CD4-positive, CD25-positive, alpha-beta regulatory T cell (primary cell): ENCODE measurements at regions not wholly inside any gene's neighbourhood (a gene's known extent, or its start where the extent isn't known, plus 50 kb on each side); places are given as distances from the start of the nearest gene placed in this dataset.

Experiments
- ATAC-seq, 2 donors: fragments of 150-1000 bp; cut with Tn5 transposase; one replicate each; pipeline ENCODE4 v1.10.0; 2021; ENCODE audit warnings: low read depth in 2 of 2, moderate number of reproducible peaks in 2 of 2, moderate library complexity in 1 of 2
- DNase-seq, 3 donors: peaks; one replicate each; pipeline versions ENCODE4 v3.0.0 to v3.0.0-alpha.2; 2012 to 2022; ENCODE audit warnings: mixed read lengths in 1 of 3
- H3K27ac ChIP-seq: one replicate; pipeline ENCODE4 v1.7.0; 2013; ENCODE audit warnings: mild to moderate bottlenecking, low read length; ENCODE audit not compliant: insufficient read depth, poor library complexity, severe bottlenecking
- H3K27me3 ChIP-seq: one replicate; pipeline ENCODE4 v1.7.0; 2013; ENCODE audit warnings: low read length; ENCODE audit not compliant: control insufficient read depth, insufficient read depth
- H3K36me3 ChIP-seq: one replicate; pipeline ENCODE4 v1.7.0; 2013; ENCODE audit warnings: mild to moderate bottlenecking, low read length, moderate library complexity; ENCODE audit not compliant: control insufficient read depth, insufficient read depth
- H3K4me1 ChIP-seq: 2 replicates; pipeline ENCODE4 v1.7.0; 2013; ENCODE audit warnings: mild to moderate bottlenecking, low read length; ENCODE audit not compliant: insufficient read depth, control insufficient read depth, poor library complexity, severe bottlenecking
- H3K4me3 ChIP-seq: one replicate; pipeline ENCODE4 v1.7.0; 2013; ENCODE audit warnings: low read depth, mild to moderate bottlenecking, low read length, moderate library complexity
- H3K9me3 ChIP-seq, 2 experiments: 1 replicate in 1 of 2; 2 replicates in 1 of 2; pipeline ENCODE4 v1.7.0; 2013; ENCODE audit warnings: low read length in 2 of 2, mild to moderate bottlenecking in 1 of 2, moderate library complexity in 1 of 2; ENCODE audit not compliant: control insufficient read depth in 2 of 2
- H3K27ac Mint-ChIP-seq, 3 donors: one replicate each; pipeline ENCODE4 v1.8.0; 2020 to 2022; ENCODE audit warnings: mild to moderate bottlenecking in 3 of 3, mixed read lengths in 3 of 3, moderate library complexity in 2 of 3
- H3K27me3 Mint-ChIP-seq: one replicate; pipeline ENCODE4 v1.8.0; 2022; ENCODE audit warnings: mild to moderate bottlenecking, mixed read lengths
- H3K36me3 Mint-ChIP-seq: one replicate; pipeline ENCODE4 v1.8.0; 2020; ENCODE audit warnings: mixed read lengths
- H3K4me1 Mint-ChIP-seq, 4 donors: one replicate each; pipeline ENCODE4 v1.8.0; 2020 to 2022; ENCODE audit warnings: mixed read lengths in 4 of 4, mild to moderate bottlenecking in 1 of 4
- H3K4me3 Mint-ChIP-seq, 4 donors: one replicate each; pipeline ENCODE4 v1.8.0; 2020 to 2022; ENCODE audit warnings: mild to moderate bottlenecking in 4 of 4, mixed read lengths in 4 of 4, moderate library complexity in 3 of 4
- H3K9me3 Mint-ChIP-seq, 7 donors: one replicate each; pipeline ENCODE4 v1.8.0; 2020 to 2022; ENCODE audit warnings: mixed read lengths in 7 of 7, mild to moderate bottlenecking in 3 of 7, moderate library complexity in 2 of 7

DNA sequence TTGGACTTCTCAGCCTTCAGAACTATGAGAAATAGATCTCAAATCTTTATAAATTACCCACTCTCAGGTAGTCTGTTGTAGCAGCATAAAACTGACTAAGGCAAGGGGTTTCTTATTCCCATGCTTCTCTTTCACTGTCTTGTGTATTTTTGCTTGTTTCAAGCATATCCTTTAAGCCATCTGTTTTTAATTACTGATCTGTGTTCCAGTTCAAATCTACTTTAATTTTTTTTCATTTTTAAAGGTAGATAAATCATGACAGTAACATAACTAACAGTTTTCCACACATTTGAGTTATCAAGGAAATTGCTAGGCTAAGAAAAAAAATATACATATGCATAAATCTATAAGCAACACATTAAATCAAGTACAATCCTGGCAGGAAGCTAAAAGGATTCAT is 317.9 kb upstream of the TNP1 start:
- Mint-ChIP-seq H3K4me1 (no peaks in the 10 kb centered on the region), H3K27ac (no peak overlapping the region), H3K9me3 (peaks cover 0 to 8% (median 0%) of the 10 kb centered on the region in 7 donors), H3K4me3 (no peak overlapping the region), H3K27me3 (no peaks in the 10 kb centered on the region), H3K36me3 (no peaks in the 10 kb centered on the region)
- H3K4me3 ChIP-seq, result no peak overlapping the region
- H3K4me1 ChIP-seq, result no peaks in the 10 kb centered on the region
- no peaks in the 10 kb centered on the region for H3K36me3 ChIP-seq
- H3K27ac ChIP-seq, result no peak overlapping the region
- DNase-seq (no peak), ATAC-seq (no peak)
- H3K9me3 ChIP-seq, result no peaks in the 10 kb centered on the region
- H3K27me3 ChIP-seq, result no peaks in the 10 kb centered on the region

DNA sequence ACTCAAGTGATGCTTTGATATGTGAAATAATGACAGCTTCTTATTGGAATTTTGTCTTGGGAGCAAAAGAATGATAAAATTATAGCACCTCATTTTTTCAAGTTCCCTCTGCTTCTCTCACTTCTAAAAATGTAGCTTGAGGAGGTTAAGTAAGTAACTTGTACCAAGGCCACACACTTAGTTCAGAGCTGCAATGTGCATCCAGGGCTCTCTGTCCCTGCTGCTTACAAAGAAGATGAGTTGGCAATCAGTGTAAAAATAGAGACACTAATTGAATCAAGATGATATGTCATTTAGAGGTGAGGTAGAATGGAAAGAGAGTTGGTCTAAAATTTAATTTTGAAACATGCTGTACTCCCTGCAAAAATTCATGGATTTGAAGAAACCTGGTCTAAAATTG is 312.0 kb upstream of the TNP1 start:
- Mint-ChIP-seq H3K27me3 (no peaks in the 10 kb centered on the region), H3K4me3 (no peak overlapping the region), H3K27ac (no peak overlapping the region), H3K9me3 (peaks cover 0 to 9% (median 0%) of the 10 kb centered on the region in 7 donors), H3K4me1 (no peaks in the 10 kb centered on the region), H3K36me3 (no peaks in the 10 kb centered on the region)
- ATAC-seq, result no peak
- no peaks in the 10 kb centered on the region for H3K4me1 ChIP-seq
- H3K9me3 ChIP-seq, result no peaks in the 10 kb centered on the region
- no peaks in the 10 kb centered on the region for H3K36me3 ChIP-seq
- no peaks in the 10 kb centered on the region for H3K27me3 ChIP-seq
- DNase-seq, result no peak
- no peak overlapping the region for H3K4me3 ChIP-seq
- no peak overlapping the region for H3K27ac ChIP-seq

GRCh38 chr2:217168496-217168895 is 308.6 kb upstream of the TNP1 start:
- no peaks in the 10 kb centered on the region for H3K4me1 ChIP-seq
- Mint-ChIP-seq H3K27me3 (no peaks in the 10 kb centered on the region), H3K4me3 (no peak overlapping the region), H3K4me1 (no peaks in the 10 kb centered on the region), H3K9me3 (peaks cover 0 to 4% (median 0%) of the 10 kb centered on the region in 7 donors), H3K36me3 (no peaks in the 10 kb centered on the region), H3K27ac (no peak overlapping the region)
- DNase-seq (no peak), ATAC-seq (no peak)
- no peaks in the 10 kb centered on the region for H3K36me3 ChIP-seq
- H3K27ac ChIP-seq, result no peak overlapping the region
- no peaks in the 10 kb centered on the region for H3K9me3 ChIP-seq
- H3K27me3 ChIP-seq, result no peaks in the 10 kb centered on the region
- no peak overlapping the region for H3K4me3 ChIP-seq

DNA sequence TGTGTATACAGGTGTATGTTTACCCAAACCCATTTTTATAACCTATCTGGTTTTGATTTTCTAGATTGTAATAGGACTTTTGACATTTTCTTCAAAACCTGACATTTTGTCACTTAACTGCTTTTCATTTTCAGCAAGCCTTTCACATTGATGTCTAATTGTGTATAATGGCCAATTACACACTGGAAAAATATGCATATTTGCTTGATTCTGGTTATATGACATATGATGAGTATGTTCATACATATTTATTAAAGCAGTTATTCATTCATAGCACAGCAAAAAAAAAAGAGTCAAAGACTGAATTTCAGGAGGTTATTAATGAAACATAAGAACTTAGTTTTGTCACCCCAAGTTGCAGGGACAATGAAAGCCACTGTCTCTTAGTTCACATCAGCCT is 307.7 kb upstream of the TNP1 start:
- Mint-ChIP-seq H3K9me3 (peaks cover 0 to 4% (median 0%) of the 10 kb centered on the region in 7 donors), H3K4me1 (peaks cover 0 to 3% (median 0%) of the 10 kb centered on the region in 4 donors)
- ATAC-seq, result no peak

GRCh38 chr2:217166241-217166850 is 306.5 kb upstream of the TNP1 start:
- H3K4me3 Mint-ChIP-seq, result no peak overlapping the region

More for the DNA sequence above, 307.7 kb upstream of the TNP1 start:
- no peaks in the 10 kb centered on the region for H3K9me3 ChIP-seq
- H3K27ac ChIP-seq, result no peak overlapping the region
- H3K4me3 ChIP-seq, result no peak overlapping the region
- no peaks in the 10 kb centered on the region for H3K4me1 ChIP-seq
- H3K4me3 Mint-ChIP-seq, result no peak overlapping the region
- no peak for DNase-seq
- H3K36me3 ChIP-seq, result no peaks in the 10 kb centered on the region
- no peak overlapping the region for H3K27ac Mint-ChIP-seq
- H3K27me3 Mint-ChIP-seq, result peaks cover under 1% of the 10 kb centered on the region
- no peaks in the 10 kb centered on the region for H3K27me3 ChIP-seq
- no peaks in the 10 kb centered on the region for H3K36me3 Mint-ChIP-seq

DNA sequence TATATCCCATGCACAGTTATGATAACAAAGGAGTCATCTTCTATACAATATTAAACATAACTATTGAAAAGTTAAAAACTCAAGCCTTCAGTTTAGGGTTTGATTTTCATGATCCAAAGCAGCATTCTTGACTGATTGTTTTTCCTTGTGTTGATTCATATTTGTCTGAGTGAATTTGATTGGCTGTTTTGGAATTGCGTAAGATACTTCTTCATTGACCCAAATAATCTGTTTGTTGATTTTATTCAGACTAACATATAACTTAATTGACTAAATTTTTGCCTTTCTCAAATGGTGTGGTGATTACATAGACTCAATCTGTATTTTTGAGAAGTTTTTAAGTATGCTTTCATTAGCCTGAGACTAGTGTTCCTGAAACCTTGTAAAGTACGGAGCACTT is 305.7 kb upstream of the TNP1 start:
- no peak for ATAC-seq
- Mint-ChIP-seq H3K9me3 (peaks cover 0 to 1% (median 0%) of the 10 kb centered on the region in 7 donors), H3K27me3 (peaks cover 6% of the 10 kb centered on the region)

More at GRCh38 chr2:217166241-217166850, 306.5 kb upstream of the TNP1 start:
- Histone ChIP-seq H3K27ac (no peak overlapping the region), H3K4me1 (no peaks in the 10 kb centered on the region), H3K27me3 (no peaks in the 10 kb centered on the region), H3K4me3 (no peak overlapping the region), H3K36me3 (no peaks in the 10 kb centered on the region), H3K9me3 (no peaks in the 10 kb centered on the region)
- ATAC-seq, result no peak
- Mint-ChIP-seq H3K36me3 (no peaks in the 10 kb centered on the region), H3K27ac (no peak overlapping the region), H3K9me3 (peaks cover 0 to 4% (median 0%) of the 10 kb centered on the region in 7 donors), H3K27me3 (peaks cover 6% of the 10 kb centered on the region), H3K4me1 (peaks cover 0 to 11% (median 5%) of the 10 kb centered on the region in 4 donors)
- DNase-seq, result peak in 1 of 3 donors; percentile 4

DNA sequence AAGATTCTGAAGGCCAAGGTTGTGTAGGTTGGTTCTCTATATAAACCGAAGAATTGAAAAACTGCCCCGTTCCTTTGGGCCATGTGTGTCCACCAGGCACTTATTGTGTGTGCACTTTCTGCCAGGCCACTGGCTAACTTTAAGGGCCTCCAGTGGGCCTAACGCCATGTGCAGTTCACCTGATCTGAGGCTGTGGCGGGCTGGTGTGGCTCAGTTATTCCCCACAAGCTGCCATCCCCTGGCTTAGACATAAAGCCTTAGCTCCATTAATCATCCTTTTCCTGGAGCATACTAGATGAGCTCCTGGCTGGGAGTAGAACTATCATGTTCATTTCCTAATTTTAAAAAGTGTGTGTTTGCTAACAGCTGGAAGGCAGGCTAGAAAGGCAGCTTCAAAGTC is 304.1 kb upstream of the TNP1 start:
- DNase-seq (no peak), ATAC-seq (no peak)
- H3K9me3 ChIP-seq, result no peaks in the 10 kb centered on the region
- no peak overlapping the region for H3K4me3 ChIP-seq
- no peaks in the 10 kb centered on the region for H3K4me1 ChIP-seq
- H3K36me3 ChIP-seq, result no peaks in the 10 kb centered on the region
- no peaks in the 10 kb centered on the region for H3K36me3 Mint-ChIP-seq
- peaks cover 6% of the 10 kb centered on the region for H3K27me3 Mint-ChIP-seq
- H3K4me1 Mint-ChIP-seq, result peaks cover 0 to 11% (median 7%) of the 10 kb centered on the region in 4 donors
- no peaks in the 10 kb centered on the region for H3K27me3 ChIP-seq
- H3K9me3 Mint-ChIP-seq, result peaks cover 0 to 1% (median 0%) of the 10 kb centered on the region in 7 donors
- H3K27ac ChIP-seq, result no peak overlapping the region
- no peak overlapping the region for H3K27ac Mint-ChIP-seq
- H3K4me3 Mint-ChIP-seq, result no peak overlapping the region

More for the DNA sequence above, 305.7 kb upstream of the TNP1 start:
- no peak overlapping the region for H3K4me3 Mint-ChIP-seq
- peaks cover 0 to 11% (median 7%) of the 10 kb centered on the region in 4 donors for H3K4me1 Mint-ChIP-seq
- Histone ChIP-seq H3K9me3 (no peaks in the 10 kb centered on the region), H3K4me3 (no peak overlapping the region), H3K27me3 (no peaks in the 10 kb centered on the region), H3K36me3 (no peaks in the 10 kb centered on the region), H3K4me1 (no peaks in the 10 kb centered on the region), H3K27ac (no peak overlapping the region)
- H3K36me3 Mint-ChIP-seq, result no peaks in the 10 kb centered on the region
- H3K27ac Mint-ChIP-seq, result no peak overlapping the region
- DNase-seq, result no peak

DNA sequence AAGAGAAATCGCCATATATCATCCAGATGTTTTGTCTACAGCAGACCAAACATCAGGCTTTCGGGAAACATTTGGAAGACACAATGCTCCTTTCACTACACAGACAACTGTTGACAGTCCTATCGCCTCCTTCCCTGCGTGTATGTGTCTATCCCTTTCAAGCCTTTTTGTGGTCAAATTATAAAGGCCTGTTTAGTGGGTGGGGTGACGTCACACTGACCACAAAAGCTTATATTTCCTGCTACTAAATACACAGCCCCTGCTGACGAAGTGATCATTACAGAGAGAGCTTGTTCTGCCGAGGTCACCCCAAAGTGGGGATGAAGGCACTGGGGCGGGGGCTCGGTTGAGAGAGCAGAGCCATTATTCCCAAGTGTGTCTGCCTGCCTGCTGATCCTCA is 302.7 kb upstream of the TNP1 start:
- Mint-ChIP-seq H3K27ac (no peak overlapping the region), H3K36me3 (no peaks in the 10 kb centered on the region), H3K4me3 (peak overlapping the region in 1 of 4 donors; percentile 51), H3K27me3 (peaks cover 6% of the 10 kb centered on the region), H3K4me1 (peaks cover 0 to 11% (median 7%) of the 10 kb centered on the region in 4 donors), H3K9me3 (peaks cover 0 to 1% (median 0%) of the 10 kb centered on the region in 7 donors)
- no peaks in the 10 kb centered on the region for H3K4me1 ChIP-seq
- ATAC-seq (no peak), DNase-seq (peak in 1 of 3 donors; percentile 28)
- no peaks in the 10 kb centered on the region for H3K9me3 ChIP-seq
- no peaks in the 10 kb centered on the region for H3K27me3 ChIP-seq
- H3K4me3 ChIP-seq, result no peak overlapping the region
- H3K36me3 ChIP-seq, result no peaks in the 10 kb centered on the region
- no peak overlapping the region for H3K27ac ChIP-seq
